Fibroblast of lung (primary cell): ENCODE measurements at regions not wholly inside any gene's neighbourhood (a gene's known extent, or its start where the extent isn't known, plus 50 kb on each side); places are given as distances from the start of the nearest gene placed in this dataset.

Experiments
- DNase-seq, 2 donors: peaks; one replicate each; pipeline versions ENCODE4 v3.0.0 to v3.0.0-alpha.2; 2010; ENCODE audit warnings: low read depth in 2 of 2
- H2AFZ ChIP-seq: 2 replicates; pipeline ENCODE4 v1.5.1; 2012; ENCODE audit warnings: low read length, control low read depth, inconsistent platforms
- H3K27ac ChIP-seq: 2 replicates; pipeline ENCODE4 v1.5.1; 2011; ENCODE audit warnings: low read length, control low read depth; ENCODE audit not compliant: insufficient read depth
- H3K27me3 ChIP-seq: 2 replicates; pipeline ENCODE4 v1.5.1; 2011; ENCODE audit warnings: mild to moderate bottlenecking, low read length; ENCODE audit not compliant: control insufficient read depth, insufficient read depth
- H3K36me3 ChIP-seq: 2 replicates; pipeline ENCODE4 v1.5.1; 2011; ENCODE audit warnings: low read length; ENCODE audit not compliant: control insufficient read depth, insufficient read depth
- H3K4me1 ChIP-seq: 2 replicates; pipeline ENCODE4 v1.5.1; 2011; ENCODE audit warnings: low read length; ENCODE audit not compliant: control insufficient read depth, insufficient read depth; ENCODE audit errors: extremely low read depth
- H3K4me2 ChIP-seq: 2 replicates; pipeline ENCODE4 v1.5.1; 2011; ENCODE audit warnings: low read length, control low read depth; ENCODE audit not compliant: insufficient read depth; ENCODE audit errors: extremely low read depth
- H3K4me3 ChIP-seq, 4 experiments: fragments of 200-600 bp in 1 of 4; sonication (generic) in 1 of 4; replicated peaks in 1 of 4; 2 replicates each; pipeline ENCODE4 v1.5.1; 2011 to 2016; ENCODE audit warnings: low read length in 4 of 4, low read depth in 3 of 4, mild to moderate bottlenecking in 3 of 4, control low read depth in 2 of 4, inconsistent platforms in 1 of 4, mixed read lengths in 1 of 4; ENCODE audit not compliant: insufficient read depth in 1 of 4; ENCODE audit errors: control extremely low read depth in 1 of 4
- H3K79me2 ChIP-seq: 2 replicates; pipeline ENCODE4 v1.5.1; 2012; ENCODE audit warnings: mild to moderate bottlenecking, low read length, inconsistent platforms; ENCODE audit not compliant: control insufficient read depth, insufficient read depth
- H3K9ac ChIP-seq: 2 replicates; pipeline ENCODE4 v1.5.1; 2011; ENCODE audit warnings: mild to moderate bottlenecking, low read length, control low read depth; ENCODE audit not compliant: insufficient read depth
- H3K9me3 ChIP-seq: 2 replicates; pipeline ENCODE4 v1.5.1; 2012; ENCODE audit warnings: low read depth, low read length; ENCODE audit not compliant: control insufficient read depth, insufficient read depth
- H4K20me1 ChIP-seq: 2 replicates; pipeline ENCODE4 v1.5.1; 2011; ENCODE audit warnings: low read length; ENCODE audit not compliant: control insufficient read depth, insufficient read depth; ENCODE audit errors: extremely low read depth
- EZH2 ChIP-seq: IDR thresholded peaks from 2 replicates; pipeline ENCODE4 v1.5.1; 2012; ENCODE audit warnings: low read length, control low read depth, mild to moderate bottlenecking; ENCODE audit errors: missing control alignments
- TF ChIP-seq, protein P1 (sequence below), 2 donors: IDR thresholded peaks in 1 of 2; conservative IDR thresholded peaks in 1 of 2; 1 replicate in 1 of 2; 2 replicates in 1 of 2; pipeline ENCODE4 v1.5.1; 2011 to 2012; ENCODE audit warnings: low read length in 2 of 2, control low read depth in 1 of 2, inconsistent platforms in 1 of 2, low read depth in 1 of 2, mild to moderate bottlenecking in 1 of 2

DNA sequence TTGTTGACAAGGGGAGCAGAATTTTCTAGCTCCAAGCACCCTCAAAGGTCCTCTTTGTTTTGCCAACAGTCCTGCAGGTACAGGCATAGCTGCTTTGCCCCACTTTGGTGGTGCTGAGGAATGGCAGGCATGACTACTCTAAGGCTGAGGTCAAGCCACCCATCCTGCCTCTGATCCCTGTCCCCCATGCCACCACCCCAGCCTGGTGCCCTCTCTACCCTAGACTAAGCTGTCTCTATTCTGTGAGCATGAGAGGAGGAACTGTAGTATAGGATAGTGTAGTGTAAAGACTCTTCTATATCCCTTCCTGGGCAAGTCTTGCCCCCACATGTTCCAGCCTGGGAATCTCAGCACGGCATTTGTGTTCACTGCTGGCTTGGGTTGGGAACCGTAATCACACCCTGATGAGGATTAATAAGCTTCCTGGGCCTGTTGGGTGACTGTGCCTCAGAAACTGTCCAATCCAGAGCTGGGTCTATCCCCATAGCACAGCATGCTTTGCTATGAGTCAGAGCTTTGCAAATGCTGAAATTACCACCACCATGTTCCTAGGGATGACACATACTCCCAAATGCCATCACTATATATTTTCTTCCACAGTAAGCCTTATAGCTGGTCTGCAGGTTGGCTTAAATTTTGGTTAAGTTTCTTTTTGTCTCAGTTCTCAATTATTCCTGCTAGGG is 105.7 kb upstream of the PPP2R5A start:
- Histone ChIP-seq H3K36me3 (no peaks in the 10 kb centered on the region), H3K4me1 (peaks cover 9% of the 10 kb centered on the region), H4K20me1 (no peaks in the 10 kb centered on the region), H3K9ac (no peak overlapping the region), H3K4me2 (peak overlapping the region; percentile 1), H3K79me2 (no peaks in the 10 kb centered on the region), H2AFZ (peak overlapping the region; percentile 42), H3K27ac (peak overlapping the region; percentile 61), H3K27me3 (no peaks in the 10 kb centered on the region), H3K9me3 (no peaks in the 10 kb centered on the region), H3K4me3 (no peak overlapping the region)
- peak; percentile 86 to 95 for DNase-seq
- TF ChIP-seq, protein P1, sequence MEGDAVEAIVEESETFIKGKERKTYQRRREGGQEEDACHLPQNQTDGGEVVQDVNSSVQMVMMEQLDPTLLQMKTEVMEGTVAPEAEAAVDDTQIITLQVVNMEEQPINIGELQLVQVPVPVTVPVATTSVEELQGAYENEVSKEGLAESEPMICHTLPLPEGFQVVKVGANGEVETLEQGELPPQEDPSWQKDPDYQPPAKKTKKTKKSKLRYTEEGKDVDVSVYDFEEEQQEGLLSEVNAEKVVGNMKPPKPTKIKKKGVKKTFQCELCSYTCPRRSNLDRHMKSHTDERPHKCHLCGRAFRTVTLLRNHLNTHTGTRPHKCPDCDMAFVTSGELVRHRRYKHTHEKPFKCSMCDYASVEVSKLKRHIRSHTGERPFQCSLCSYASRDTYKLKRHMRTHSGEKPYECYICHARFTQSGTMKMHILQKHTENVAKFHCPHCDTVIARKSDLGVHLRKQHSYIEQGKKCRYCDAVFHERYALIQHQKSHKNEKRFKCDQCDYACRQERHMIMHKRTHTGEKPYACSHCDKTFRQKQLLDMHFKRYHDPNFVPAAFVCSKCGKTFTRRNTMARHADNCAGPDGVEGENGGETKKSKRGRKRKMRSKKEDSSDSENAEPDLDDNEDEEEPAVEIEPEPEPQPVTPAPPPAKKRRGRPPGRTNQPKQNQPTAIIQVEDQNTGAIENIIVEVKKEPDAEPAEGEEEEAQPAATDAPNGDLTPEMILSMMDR (conservative IDR thresholded peaks at IDR 0.05 in 1 of 2, IDR thresholded peaks at IDR 0.05 in 1 of 2; ENCODE audit: low read depth in 1 of 2, low read length in 2 of 2) = no peak
- TF ChIP-seq EZH2 = no peak

GRCh38 chr1:212181015-212181882 is 104.0 kb upstream of the PPP2R5A start:
- Histone ChIP-seq H3K27me3 (no peaks in the 10 kb centered on the region), H3K4me1 (peaks cover 9% of the 10 kb centered on the region), H3K27ac (no peak overlapping the region), H3K9ac (no peak overlapping the region), H4K20me1 (no peaks in the 10 kb centered on the region), H3K9me3 (no peaks in the 10 kb centered on the region), H2AFZ (no peak overlapping the region), H3K4me3 (no peak overlapping the region), H3K79me2 (no peaks in the 10 kb centered on the region), H3K4me2 (no peak overlapping the region), H3K36me3 (no peaks in the 10 kb centered on the region)
- DNase-seq = no peak
- TF ChIP-seq, protein P1 (conservative IDR thresholded peaks at IDR 0.05 in 1 of 2, IDR thresholded peaks at IDR 0.05 in 1 of 2; ENCODE audit: low read depth in 1 of 2, low read length in 2 of 2) = no peak
- TF ChIP-seq EZH2 = no peak

GRCh38 chr1:212182171-212182570 is 103.0 kb upstream of the PPP2R5A start:
- no peaks in the 10 kb centered on the region for H4K20me1 ChIP-seq
- no peak overlapping the region for H3K27ac ChIP-seq
- H3K9ac ChIP-seq = no peak overlapping the region
- no peaks in the 10 kb centered on the region for H3K27me3 ChIP-seq
- TF ChIP-seq, protein P1 (conservative IDR thresholded peaks at IDR 0.05 in 1 of 2, IDR thresholded peaks at IDR 0.05 in 1 of 2; ENCODE audit: low read depth in 1 of 2, low read length in 2 of 2) = no peak
- no peak for TF ChIP-seq EZH2
- DNase-seq = no peak
- H3K4me1 ChIP-seq = peaks cover 9% of the 10 kb centered on the region
- H3K9me3 ChIP-seq = no peaks in the 10 kb centered on the region
- no peak overlapping the region for H3K4me2 ChIP-seq
- H3K79me2 ChIP-seq = no peaks in the 10 kb centered on the region
- no peak overlapping the region for H3K4me3 ChIP-seq
- no peaks in the 10 kb centered on the region for H3K36me3 ChIP-seq
- H2AFZ ChIP-seq = no peak overlapping the region
